Testis (tissue), 2 donors: ENCODE measurements at regions not wholly inside any gene's neighbourhood (a gene's known extent, or its start where the extent isn't known, plus 50 kb on each side); places are given as distances from the start of the nearest gene placed in this dataset.
"Not testable (repeated sequence)": the region's sequence is repeated elsewhere in the genome, so short reads cannot be mapped to it uniquely, and the experiment has no call there.

Experiments
- DNase-seq: peaks from one replicate; pipeline ENCODE4 v3.0.0-alpha.2; 2019
- H3K27ac ChIP-seq, 2 donors: fragments of 200-600 bp; sonication (generic); one replicate each; pipeline ENCODE4 v1.5.1; 2019
- H3K27me3 ChIP-seq: fragments of 200-600 bp; sonication (generic); one replicate; pipeline ENCODE4 v1.5.1; 2019
- H3K36me3 ChIP-seq: fragments of 200-600 bp; sonication (generic); one replicate; pipeline ENCODE4 v1.5.1; 2017; ENCODE audit warnings: low read depth; ENCODE audit errors: missing control alignments
- H3K4me1 ChIP-seq: fragments of 200-600 bp; sonication (generic); one replicate; pipeline ENCODE4 v1.5.1; 2019
- H3K4me3 ChIP-seq, 2 donors: fragments of 200-600 bp; sonication (generic); one replicate each; pipeline ENCODE4 v1.5.1; 2017 to 2019
- H3K9me3 ChIP-seq: fragments of 200-600 bp; sonication (generic); one replicate; pipeline ENCODE4 v1.5.1; 2017
- CTCF ChIP-seq, 3 experiments: fragments of 450-650 bp in 2 of 3; fragments of 200-600 bp in 1 of 3; sonication (generic) in 1 of 3; IDR thresholded peaks; one replicate each; pipeline ENCODE4 v1.5.1; 2016 to 2019; ENCODE audit warnings: antibody characterized with exemption in 3 of 3, mild to moderate bottlenecking in 2 of 3, moderate library complexity in 1 of 3
- POLR2A ChIP-seq: fragments of 450-650 bp; IDR thresholded peaks from one replicate; pipeline ENCODE4 v1.6.1; 2017; ENCODE audit warnings: antibody characterized with exemption, mild to moderate bottlenecking, moderate library complexity
- WGBS, 2 donors: methylation state at CpG; one replicate each; pipeline ENCODE4 v1.1.5; 2018; 5-methylcytosine and 5-hydroxymethylcytosine counted together
- intact Hi-C: fragments of 100-400 bp; cut with DNase I; formaldehyde crosslinking; loops from one replicate; pipeline ENCODE4 v1.15.1; 2023; ENCODE audit warnings: low total_unique reads

DNA sequence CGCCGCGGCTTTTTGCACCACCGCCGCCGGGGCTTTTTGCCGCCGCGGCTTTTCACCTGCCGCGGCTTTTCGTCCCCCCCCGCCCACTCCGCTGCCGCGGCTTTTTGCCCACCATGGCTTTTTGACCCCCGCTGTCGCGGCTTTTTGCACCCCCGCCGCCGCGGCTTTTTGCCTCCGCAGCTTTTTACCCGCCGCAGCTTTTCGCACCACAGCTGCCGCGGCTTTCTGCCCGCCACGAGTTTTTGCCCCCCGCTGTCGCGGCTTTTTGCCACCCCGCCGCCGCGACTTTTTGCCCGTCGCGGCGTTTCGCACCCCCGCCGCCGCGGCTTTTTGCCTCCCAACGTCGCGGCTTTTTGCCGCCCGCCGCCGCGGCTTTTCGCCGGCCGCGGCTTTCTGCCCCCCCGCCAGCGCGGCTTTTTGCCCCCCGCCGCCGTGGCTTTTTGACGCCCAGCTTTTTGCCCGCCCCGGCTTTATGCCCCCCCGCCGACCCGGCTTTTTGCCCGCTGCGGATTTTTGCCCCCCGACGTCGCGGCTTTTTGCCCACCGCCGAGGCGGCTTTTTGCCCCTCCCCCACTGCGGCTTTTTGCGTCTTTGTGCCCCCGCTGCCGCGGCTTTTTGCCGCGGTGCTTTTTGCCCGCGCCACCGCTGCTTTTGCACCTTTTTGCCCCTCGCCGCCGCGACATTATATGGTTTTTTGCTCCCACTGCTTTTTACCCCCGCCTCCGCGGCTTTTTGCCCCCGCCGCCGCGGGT, 1343.6 kb downstream of the TP53TG3F start:
- Histone ChIP-seq H3K4me3 (peak overlapping the region; percentile 24 to 55), H3K36me3 (no peaks in the 10 kb centered on the region), H3K4me1 (no peaks in the 10 kb centered on the region), H3K27ac (no peak overlapping the region), H3K9me3 (no peaks in the 10 kb centered on the region), H3K27me3 (no peaks in the 10 kb centered on the region)
- DNase-seq = no peak
- WGBS, 2 donors = 45 to 49% methylated on average over 91 to 101 of the region's 101 CpGs
- intact Hi-C loops = no loop called here
- TF ChIP-seq CTCF (IDR thresholded peaks at IDR 0.05) (no peak), POLR2A (no peak)

DNA sequence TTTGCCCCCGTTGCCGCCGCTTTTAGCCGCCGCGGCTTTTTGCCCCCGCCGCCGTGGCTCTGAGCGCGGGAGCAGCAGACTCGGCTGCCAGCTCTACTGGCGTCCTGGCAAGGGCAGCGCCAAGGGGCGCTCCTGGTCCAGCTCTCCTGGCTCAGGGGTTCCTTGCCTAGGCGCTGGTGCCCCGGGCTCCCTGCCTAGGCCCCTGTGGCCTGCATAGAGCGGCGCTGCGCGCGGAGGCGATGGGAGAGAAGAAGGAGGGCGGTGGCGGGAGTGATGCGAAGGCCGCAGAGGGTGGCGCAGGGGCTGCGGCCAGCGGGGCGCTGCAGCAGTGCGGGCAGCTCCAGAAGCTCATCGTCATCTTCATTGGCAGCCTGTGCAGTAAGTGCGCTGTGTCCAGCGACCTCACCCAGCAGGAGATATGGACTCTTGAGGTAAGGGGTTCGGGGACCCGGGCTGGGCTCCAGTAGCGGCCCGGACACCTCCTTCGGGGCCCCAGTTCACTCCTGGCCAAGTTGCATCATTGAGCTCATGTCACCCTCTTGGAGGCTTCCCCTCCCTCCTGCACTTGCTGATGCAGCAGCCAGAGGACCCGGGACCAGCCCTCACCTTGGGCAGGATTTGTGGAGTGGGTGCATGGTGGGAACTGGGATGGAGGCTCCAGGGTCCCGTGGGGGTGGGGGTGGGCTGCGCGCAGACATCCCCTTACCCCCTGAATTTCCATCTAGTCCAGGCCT, 1344.4 kb downstream of the TP53TG3F start:
- Histone ChIP-seq H3K4me1 (no peaks in the 10 kb centered on the region), H3K9me3 (no peaks in the 10 kb centered on the region), H3K27me3 (no peaks in the 10 kb centered on the region), H3K4me3 (peak overlapping the region in 1 of 2 donors; percentile 55), H3K36me3 (no peaks in the 10 kb centered on the region), H3K27ac (no peak overlapping the region)
- TF ChIP-seq POLR2A (no peak), CTCF (IDR thresholded peaks at IDR 0.05) (no peak)
- DNase-seq = no peak
- intact Hi-C loops = no loop called here
- WGBS, 2 donors = 44 to 53% methylated on average over 23 to 44 of the region's 44 CpGs

- intact Hi-C loops, H3K36me3 ChIP-seq, H3K4me1 ChIP-seq, DNase-seq, H3K9me3 ChIP-seq, H3K27me3 ChIP-seq, H3K4me3 ChIP-seq, H3K27ac ChIP-seq: not testable (repeated sequence)
- WGBS, 2 donors = 25 to 30% methylated on average over 1 of the region's 1 CpG
Observed at GRCh38 chr16:34806992-34807644, 1347.7 kb downstream of the TP53TG3F start.

DNA sequence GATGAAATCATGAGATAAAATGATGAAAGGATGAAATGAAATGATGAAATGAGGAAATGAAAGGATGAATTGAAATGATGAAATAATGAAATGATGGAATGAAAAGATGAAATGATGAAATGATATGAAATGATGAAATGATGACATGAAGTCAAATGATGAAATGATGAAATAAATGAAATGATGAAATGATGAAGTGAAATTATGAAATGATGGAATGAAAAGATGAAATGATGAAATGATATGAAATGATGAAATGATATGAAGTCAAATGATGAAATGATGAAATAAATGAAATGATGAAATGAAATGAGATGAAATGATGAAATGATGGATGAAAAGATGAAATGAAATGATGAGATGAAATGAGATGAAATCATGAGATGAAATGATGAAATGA, 1348.4 kb downstream of the TP53TG3F start:
- H3K4me3 ChIP-seq, H3K27ac ChIP-seq, intact Hi-C loops, H3K36me3 ChIP-seq, H3K4me1 ChIP-seq, DNase-seq, H3K9me3 ChIP-seq, H3K27me3 ChIP-seq: not testable (repeated sequence)

DNA sequence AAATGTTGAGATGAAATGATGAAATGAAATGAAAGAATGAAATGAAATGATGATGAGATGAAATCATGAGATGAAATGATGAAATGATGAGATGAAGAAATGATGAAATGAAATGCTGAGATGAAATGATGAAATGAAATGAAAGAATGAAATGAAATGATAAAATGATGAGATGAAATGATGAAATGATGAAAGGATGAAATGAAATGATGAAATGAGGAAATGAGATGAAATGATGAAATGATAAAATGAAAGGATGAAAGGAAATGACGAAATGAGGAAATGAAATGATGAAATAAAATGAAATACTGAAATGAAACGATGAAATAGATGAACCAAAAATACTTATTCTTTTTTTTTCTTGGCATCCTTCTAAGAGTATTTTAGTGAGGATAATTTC, 1349.1 kb downstream of the TP53TG3F start:
- 29 to 35% methylated on average over 2 of the region's 2 CpGs for WGBS, 2 donors
- H3K4me1 ChIP-seq, H3K27me3 ChIP-seq, H3K36me3 ChIP-seq, intact Hi-C loops, H3K27ac ChIP-seq, DNase-seq, H3K9me3 ChIP-seq, H3K4me3 ChIP-seq: not testable (repeated sequence)
